Immature natural killer cell (primary cell): ENCODE measurements at regions not wholly inside any gene's neighbourhood (a gene's known extent, or its start where the extent isn't known, plus 50 kb on each side); places are given as distances from the start of the nearest gene placed in this dataset.

Experiments
- DNase-seq, 3 donors: peaks; one replicate each; pipeline ENCODE4 v3.0.0; 2022; ENCODE audit warnings: mixed read lengths in 1 of 3
- H3K27ac Mint-ChIP-seq, 6 donors: one replicate each; pipeline ENCODE4 v1.8.0; 2020; ENCODE audit warnings: mixed read lengths in 6 of 6, mild to moderate bottlenecking in 5 of 6, inconsistent platforms in 4 of 6, moderate library complexity in 3 of 6
- H3K27me3 Mint-ChIP-seq, 3 donors: one replicate each; pipeline ENCODE4 v1.8.0; 2020 to 2021; ENCODE audit warnings: low read depth in 3 of 3, mild to moderate bottlenecking in 3 of 3, mixed read lengths in 3 of 3, moderate library complexity in 3 of 3, inconsistent platforms in 1 of 3
- H3K36me3 Mint-ChIP-seq, 3 donors: one replicate each; pipeline ENCODE4 v1.8.0; 2020; ENCODE audit warnings: mixed read lengths in 3 of 3, inconsistent platforms in 2 of 3, mild to moderate bottlenecking in 2 of 3
- H3K4me1 Mint-ChIP-seq, 2 donors: one replicate each; pipeline ENCODE4 v1.8.0; 2020; ENCODE audit warnings: inconsistent platforms in 2 of 2, mild to moderate bottlenecking in 2 of 2, mixed read lengths in 2 of 2, moderate library complexity in 1 of 2
- H3K4me3 Mint-ChIP-seq, 5 donors: one replicate each; pipeline ENCODE4 v1.8.0; 2020; ENCODE audit warnings: mild to moderate bottlenecking in 5 of 5, mixed read lengths in 5 of 5, inconsistent platforms in 3 of 5, moderate library complexity in 3 of 5
- H3K9me3 Mint-ChIP-seq, 6 donors: one replicate each; pipeline ENCODE4 v1.8.0; 2020; ENCODE audit warnings: mild to moderate bottlenecking in 6 of 6, mixed read lengths in 6 of 6, inconsistent platforms in 4 of 6, moderate library complexity in 3 of 6

- H3K27ac Mint-ChIP-seq, result no peak overlapping the region
- H3K27me3 Mint-ChIP-seq, result no peaks in the 10 kb centered on the region
- no peak overlapping the region for H3K4me3 Mint-ChIP-seq
- H3K4me1 Mint-ChIP-seq, result peaks cover 0 to 7% of the 10 kb centered on the region in 2 donors
- no peak for DNase-seq
- no peaks in the 10 kb centered on the region for H3K36me3 Mint-ChIP-seq
- H3K9me3 Mint-ChIP-seq, result peaks cover 0 to 32% (median 6%) of the 10 kb centered on the region in 6 donors
These were observed 1082.4 kb upstream of the MAP3K7 start for GRCh38 chr6:91669154-91669870.

- no peak overlapping the region for H3K27ac Mint-ChIP-seq
- H3K4me1 Mint-ChIP-seq, result peaks cover 0 to 13% of the 10 kb centered on the region in 2 donors
- no peak overlapping the region for H3K4me3 Mint-ChIP-seq
- no peak for DNase-seq
- H3K36me3 Mint-ChIP-seq, result no peaks in the 10 kb centered on the region
- H3K9me3 Mint-ChIP-seq, result peaks cover 0 to 21% (median 5%) of the 10 kb centered on the region in 6 donors
- peaks cover 0 to 2% (median 0%) of the 10 kb centered on the region in 3 donors for H3K27me3 Mint-ChIP-seq
These were observed 1080.7 kb upstream of the MAP3K7 start for GRCh38 chr6:91667596-91667995.

GRCh38 chr6:91664327-91664959 lies 1077.6 kb upstream of the MAP3K7 start:
- Mint-ChIP-seq H3K4me3 (no peak overlapping the region), H3K27ac (no peak overlapping the region), H3K4me1 (peaks cover 0 to 13% of the 10 kb centered on the region in 2 donors), H3K36me3 (no peaks in the 10 kb centered on the region), H3K27me3 (peaks cover 0 to 2% (median 0%) of the 10 kb centered on the region in 3 donors), H3K9me3 (peaks cover 0 to 20% (median 4%) of the 10 kb centered on the region in 6 donors)
- no peak for DNase-seq

GRCh38 chr6:91660893-91661292 lies 1074.0 kb upstream of the MAP3K7 start:
- Mint-ChIP-seq H3K27me3 (peaks cover 0 to 2% (median 0%) of the 10 kb centered on the region in 3 donors), H3K27ac (no peak overlapping the region), H3K9me3 (peaks cover 0 to 21% (median 5%) of the 10 kb centered on the region in 6 donors), H3K36me3 (no peaks in the 10 kb centered on the region), H3K4me1 (peaks cover 0 to 13% of the 10 kb centered on the region in 2 donors), H3K4me3 (no peak overlapping the region)
- DNase-seq, result no peak

- Mint-ChIP-seq H3K4me3 (no peak overlapping the region), H3K4me1 (peaks cover 0 to 12% of the 10 kb centered on the region in 2 donors), H3K36me3 (no peaks in the 10 kb centered on the region), H3K9me3 (peaks cover 0 to 27% (median 5%) of the 10 kb centered on the region in 6 donors), H3K27me3 (peaks cover 0 to 2% (median 0%) of the 10 kb centered on the region in 3 donors), H3K27ac (no peak overlapping the region)
- no peak for DNase-seq
These were observed 1073.0 kb upstream of the MAP3K7 start for GRCh38 chr6:91659891-91660290.

- H3K9me3 Mint-ChIP-seq, result peaks cover 0 to 33% (median 6%) of the 10 kb centered on the region in 6 donors
- no peak overlapping the region for H3K4me3 Mint-ChIP-seq
- no peaks in the 10 kb centered on the region for H3K36me3 Mint-ChIP-seq
- no peak overlapping the region for H3K27ac Mint-ChIP-seq
- no peak for DNase-seq
- H3K27me3 Mint-ChIP-seq, result no peaks in the 10 kb centered on the region
- no peaks in the 10 kb centered on the region for H3K4me1 Mint-ChIP-seq
These were observed 1067.9 kb upstream of the MAP3K7 start for GRCh38 chr6:91654793-91655192.

- DNase-seq, result no peak
- H3K9me3 Mint-ChIP-seq, result peaks cover 0 to 30% (median 5%) of the 10 kb centered on the region in 6 donors
- H3K4me1 Mint-ChIP-seq, result no peaks in the 10 kb centered on the region
- no peaks in the 10 kb centered on the region for H3K36me3 Mint-ChIP-seq
- no peak overlapping the region for H3K4me3 Mint-ChIP-seq
- no peak overlapping the region for H3K27ac Mint-ChIP-seq
- no peaks in the 10 kb centered on the region for H3K27me3 Mint-ChIP-seq
These were observed 1067.5 kb upstream of the MAP3K7 start for GRCh38 chr6:91654357-91654756.

- Mint-ChIP-seq H3K36me3 (no peaks in the 10 kb centered on the region), H3K4me1 (no peaks in the 10 kb centered on the region), H3K27ac (no peak overlapping the region), H3K9me3 (peaks cover 0 to 30% (median 5%) of the 10 kb centered on the region in 6 donors), H3K4me3 (no peak overlapping the region), H3K27me3 (no peaks in the 10 kb centered on the region)
- no peak for DNase-seq
These were observed 1067.0 kb upstream of the MAP3K7 start for GRCh38 chr6:91653895-91654294.

- DNase-seq, result no peak
- peaks cover 0 to 30% (median 5%) of the 10 kb centered on the region in 6 donors for H3K9me3 Mint-ChIP-seq
- H3K4me1 Mint-ChIP-seq, result no peaks in the 10 kb centered on the region
- no peaks in the 10 kb centered on the region for H3K36me3 Mint-ChIP-seq
- no peak overlapping the region for H3K27ac Mint-ChIP-seq
- peaks cover 0 to 2% (median 0%) of the 10 kb centered on the region in 3 donors for H3K27me3 Mint-ChIP-seq
- H3K4me3 Mint-ChIP-seq, result no peak overlapping the region
These were observed 1066.3 kb upstream of the MAP3K7 start for GRCh38 chr6:91653076-91653723.

- DNase-seq, result no peak
- no peak overlapping the region for H3K27ac Mint-ChIP-seq
- peaks cover 0 to 36% (median 4%) of the 10 kb centered on the region in 6 donors for H3K9me3 Mint-ChIP-seq
- H3K4me3 Mint-ChIP-seq, result no peak overlapping the region
- peaks cover 0 to 3% (median under 1%) of the 10 kb centered on the region in 3 donors for H3K27me3 Mint-ChIP-seq
- no peaks in the 10 kb centered on the region for H3K36me3 Mint-ChIP-seq
- H3K4me1 Mint-ChIP-seq, result no peaks in the 10 kb centered on the region
These were observed 1059.8 kb upstream of the MAP3K7 start for GRCh38 chr6:91646649-91647048.

- DNase-seq, result no peak
- peaks cover 0 to 3% (median 2%) of the 10 kb centered on the region in 3 donors for H3K27me3 Mint-ChIP-seq
- H3K9me3 Mint-ChIP-seq, result peaks cover 0 to 40% (median 8%) of the 10 kb centered on the region in 6 donors
- H3K27ac Mint-ChIP-seq, result no peak overlapping the region
- H3K4me3 Mint-ChIP-seq, result no peak overlapping the region
- H3K36me3 Mint-ChIP-seq, result no peaks in the 10 kb centered on the region
- no peaks in the 10 kb centered on the region for H3K4me1 Mint-ChIP-seq
These were observed 1058.9 kb upstream of the MAP3K7 start for GRCh38 chr6:91645811-91646210.

- Mint-ChIP-seq H3K4me1 (peaks cover 0 to 3% of the 10 kb centered on the region in 2 donors), H3K27me3 (peaks cover 0 to 2% (median 2%) of the 10 kb centered on the region in 3 donors), H3K27ac (no peak overlapping the region), H3K36me3 (no peaks in the 10 kb centered on the region), H3K9me3 (peaks cover 6 to 23% (median 11%) of the 10 kb centered on the region in 6 donors), H3K4me3 (no peak overlapping the region)
- DNase-seq, result no peak
These were observed 1050.3 kb upstream of the MAP3K7 start for GRCh38 chr6:91637217-91637616.

- Mint-ChIP-seq H3K4me3 (no peak overlapping the region), H3K36me3 (no peaks in the 10 kb centered on the region), H3K4me1 (peaks cover 0 to 3% of the 10 kb centered on the region in 2 donors), H3K27me3 (peaks cover 0 to 2% (median 1%) of the 10 kb centered on the region in 3 donors), H3K27ac (no peak overlapping the region), H3K9me3 (peaks cover 5 to 19% (median 12%) of the 10 kb centered on the region in 6 donors)
- DNase-seq, result no peak
These were observed 1047.9 kb upstream of the MAP3K7 start for GRCh38 chr6:91634791-91635190.
